ENCODE measurements at regions not wholly inside any gene's neighbourhood (a gene's known extent, or its start where the extent isn't known, plus 50 kb on each side); places are given as distances from the start of the nearest gene placed in this dataset.

DNA sequence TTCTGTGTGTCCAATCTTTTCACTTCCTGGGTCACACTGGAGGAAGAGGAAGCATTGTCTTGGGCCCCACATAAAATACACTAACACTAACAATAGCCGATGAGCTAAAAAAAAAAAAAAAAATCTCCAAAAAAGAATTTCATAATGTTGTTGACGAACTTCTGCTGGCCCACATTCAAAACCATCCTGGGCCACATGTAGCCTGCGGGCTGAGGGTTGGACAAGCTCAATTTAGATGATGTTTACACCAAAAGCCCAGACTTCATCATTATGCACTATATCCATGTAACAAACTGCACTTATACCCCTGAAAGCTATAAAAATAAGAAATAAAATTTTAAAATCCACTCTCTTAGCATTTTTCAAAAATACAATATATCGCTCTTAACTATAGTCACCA is 187.8 kb upstream of the PTBP2 start:
- DNase-seq = no peak
- TF ChIP-seq, protein P1, sequence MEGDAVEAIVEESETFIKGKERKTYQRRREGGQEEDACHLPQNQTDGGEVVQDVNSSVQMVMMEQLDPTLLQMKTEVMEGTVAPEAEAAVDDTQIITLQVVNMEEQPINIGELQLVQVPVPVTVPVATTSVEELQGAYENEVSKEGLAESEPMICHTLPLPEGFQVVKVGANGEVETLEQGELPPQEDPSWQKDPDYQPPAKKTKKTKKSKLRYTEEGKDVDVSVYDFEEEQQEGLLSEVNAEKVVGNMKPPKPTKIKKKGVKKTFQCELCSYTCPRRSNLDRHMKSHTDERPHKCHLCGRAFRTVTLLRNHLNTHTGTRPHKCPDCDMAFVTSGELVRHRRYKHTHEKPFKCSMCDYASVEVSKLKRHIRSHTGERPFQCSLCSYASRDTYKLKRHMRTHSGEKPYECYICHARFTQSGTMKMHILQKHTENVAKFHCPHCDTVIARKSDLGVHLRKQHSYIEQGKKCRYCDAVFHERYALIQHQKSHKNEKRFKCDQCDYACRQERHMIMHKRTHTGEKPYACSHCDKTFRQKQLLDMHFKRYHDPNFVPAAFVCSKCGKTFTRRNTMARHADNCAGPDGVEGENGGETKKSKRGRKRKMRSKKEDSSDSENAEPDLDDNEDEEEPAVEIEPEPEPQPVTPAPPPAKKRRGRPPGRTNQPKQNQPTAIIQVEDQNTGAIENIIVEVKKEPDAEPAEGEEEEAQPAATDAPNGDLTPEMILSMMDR (IDR thresholded peaks at IDR 0.05) = no peak
- Mint-ChIP-seq H3K27me3 (peaks cover 2% of the 10 kb centered on the region), H3K4me1 (ENCODE audit: low read depth) (no peaks in the 10 kb centered on the region), H3K27ac (no peak overlapping the region), H3K9me3 (peaks cover 6% of the 10 kb centered on the region), H3K36me3 (ENCODE audit: low read depth) (no peaks in the 10 kb centered on the region), H3K4me3 (no peak overlapping the region)
- intact Hi-C loops (cut with micrococcal nuclease) = no loop called here
- ChIA-PET POLR2A (interaction anchor here (0.7 kb wide), 1 partner anchor 368 kb away, joined by 3 read pairs; no protein-coding TSS in a partner anchor), CTCF (no interaction called here)
- ATAC-seq = no peak

GRCh38 chr1:96536581-96536980 is 185.0 kb upstream of the PTBP2 start:
- H3K4me1 Mint-ChIP-seq (ENCODE audit: low read depth) = no peaks in the 10 kb centered on the region
- CTCF ChIA-PET = no interaction called here
- ATAC-seq (no peak), DNase-seq (no peak)
- no peak overlapping the region for H3K27ac Mint-ChIP-seq
- peaks cover 2% of the 10 kb centered on the region for H3K27me3 Mint-ChIP-seq
- H3K9me3 Mint-ChIP-seq = no peaks in the 10 kb centered on the region
- H3K4me3 Mint-ChIP-seq = no peak overlapping the region
- intact Hi-C loops (cut with micrococcal nuclease) = no loop called here
- TF ChIP-seq, protein P1 (IDR thresholded peaks at IDR 0.05) = no peak
- POLR2A ChIA-PET = no interaction called here
- no peaks in the 10 kb centered on the region for H3K36me3 Mint-ChIP-seq (ENCODE audit: low read depth)

DNA sequence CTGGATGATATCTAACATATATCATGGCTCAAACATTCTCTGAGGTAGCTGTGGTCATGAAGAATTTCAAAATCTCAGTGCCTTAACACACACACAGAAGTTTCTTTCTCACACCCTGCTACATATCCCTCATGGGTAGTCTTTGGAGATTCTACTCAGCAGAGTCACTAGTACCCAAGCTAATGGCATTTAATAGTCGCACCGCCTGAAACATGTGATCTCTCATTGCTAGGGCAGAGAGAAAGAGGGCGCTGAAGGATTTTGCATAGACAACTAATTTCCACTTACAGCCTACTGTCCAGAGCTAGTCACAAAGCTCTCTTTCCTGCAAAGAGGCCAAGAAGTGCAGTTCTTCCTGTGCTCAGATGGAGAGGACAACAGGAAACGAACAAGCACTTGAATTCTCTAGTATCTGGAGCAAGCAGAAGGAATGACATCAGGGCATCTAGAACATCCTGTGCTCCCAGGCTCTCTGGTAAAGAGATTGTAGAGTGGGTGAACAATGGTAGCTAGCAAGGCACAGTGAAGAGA is 183.4 kb upstream of the PTBP2 start:
- DNase-seq (no peak), ATAC-seq (no peak)
- Mint-ChIP-seq H3K9me3 (no peaks in the 10 kb centered on the region), H3K27me3 (peaks cover under 1% of the 10 kb centered on the region), H3K4me3 (no peak overlapping the region), H3K36me3 (ENCODE audit: low read depth) (no peaks in the 10 kb centered on the region), H3K4me1 (ENCODE audit: low read depth) (no peaks in the 10 kb centered on the region), H3K27ac (no peak overlapping the region)
- TF ChIP-seq, protein P1 (IDR thresholded peaks at IDR 0.05) = no peak
- intact Hi-C loops (cut with micrococcal nuclease) = no loop called here
- ChIA-PET CTCF (no interaction called here), POLR2A (no interaction called here)

DNA sequence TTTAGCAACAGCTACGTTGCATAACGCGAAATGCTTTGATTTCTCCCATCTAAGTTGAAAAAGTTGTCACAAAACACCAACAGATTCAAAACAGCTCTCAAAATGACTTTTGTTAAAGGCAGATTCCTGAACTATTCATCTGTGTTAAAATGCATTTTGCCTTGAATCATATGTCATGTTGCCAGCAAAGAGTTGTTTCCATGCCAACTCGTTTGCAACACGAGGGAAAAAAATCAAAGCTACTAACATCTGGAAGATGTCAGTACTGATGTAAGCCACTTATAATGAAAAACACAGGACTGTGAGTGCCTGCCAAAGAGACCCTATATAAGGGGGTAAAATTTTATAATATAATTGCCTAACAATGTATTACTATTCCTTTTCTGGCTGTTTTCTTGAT is 182.7 kb upstream of the PTBP2 start:
- ChIA-PET POLR2A (no interaction called here), CTCF (no interaction called here)

GRCh38 chr1:96541491-96541890 is 180.1 kb upstream of the PTBP2 start:
- no peak for DNase-seq
- H3K4me3 Mint-ChIP-seq = no peak overlapping the region
- intact Hi-C loops (cut with micrococcal nuclease) = no loop called here
- no peaks in the 10 kb centered on the region for H3K27me3 Mint-ChIP-seq
- no peaks in the 10 kb centered on the region for H3K36me3 Mint-ChIP-seq (ENCODE audit: low read depth)
- no peak overlapping the region for H3K27ac Mint-ChIP-seq
- ChIA-PET POLR2A (no interaction called here), CTCF (no interaction called here)
- H3K9me3 Mint-ChIP-seq = no peaks in the 10 kb centered on the region
- no peak for ATAC-seq
- TF ChIP-seq, protein P1 (IDR thresholded peaks at IDR 0.05) = no peak
- H3K4me1 Mint-ChIP-seq (ENCODE audit: low read depth) = no peaks in the 10 kb centered on the region

More for the DNA sequence above, 182.7 kb upstream of the PTBP2 start:
- TF ChIP-seq, protein P1 (IDR thresholded peaks at IDR 0.05) = no peak
- Mint-ChIP-seq H3K4me1 (ENCODE audit: low read depth) (no peaks in the 10 kb centered on the region), H3K9me3 (no peaks in the 10 kb centered on the region), H3K27ac (no peak overlapping the region), H3K4me3 (no peak overlapping the region), H3K36me3 (ENCODE audit: low read depth) (no peaks in the 10 kb centered on the region), H3K27me3 (no peaks in the 10 kb centered on the region)
- DNase-seq (no peak), ATAC-seq (no peak)
- intact Hi-C loops (cut with micrococcal nuclease) = no loop called here

All from activated CD8-positive, alpha-beta T cell treated with anti-CD3 and anti-CD28 coated beads for 36 hours (primary cell).